ENCODE measurements at regions not wholly inside any gene's neighbourhood (a gene's known extent, or its start where the extent isn't known, plus 50 kb on each side); places are given as distances from the start of the nearest gene placed in this dataset.
A peak's percentile ranks its signal among the peaks of the same experiment; 100 is the strongest.

DNA sequence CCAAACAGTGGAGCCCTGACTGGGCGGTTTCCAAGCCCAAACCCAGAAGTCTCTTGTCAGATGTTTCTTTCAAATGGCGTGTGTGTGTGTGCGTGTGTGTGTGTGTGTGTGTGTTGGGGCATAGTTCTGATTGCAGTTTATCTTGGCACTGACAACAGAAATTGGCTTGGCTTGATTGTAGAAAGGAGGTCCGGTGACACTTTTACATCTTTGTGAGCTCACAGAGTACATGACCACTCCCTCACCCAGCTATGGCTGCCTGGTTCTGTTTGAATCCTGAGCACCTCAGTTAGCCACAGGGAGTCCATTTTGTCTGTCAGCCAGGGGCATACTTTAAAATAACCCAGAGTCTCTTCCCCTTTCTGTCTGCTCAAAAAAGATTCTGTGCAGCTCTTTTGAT lies 276.3 kb downstream of the CD83 start:
- H3K9me3 ChIP-seq (ENCODE audit: control insufficient read depth in 3 of 3, low read length in 3 of 3), result no peaks in the 10 kb centered on the region
- H3K36me3 ChIP-seq (ENCODE audit: control insufficient read depth in 3 of 3, insufficient read depth in 3 of 3, low read length in 3 of 3), result no peaks in the 10 kb centered on the region
- H3K27me3 ChIP-seq (ENCODE audit: control insufficient read depth in 3 of 3, insufficient read depth in 3 of 3, low read length in 3 of 3), result peaks cover 0 to 7% (median 5%) of the 10 kb centered on the region in 3 donors
- no peak overlapping the region for H3K4me3 ChIP-seq (ENCODE audit: low read length in 3 of 3)
- H3K4me1 ChIP-seq (ENCODE audit: control insufficient read depth in 3 of 3, insufficient read depth in 3 of 3, low read length in 3 of 3), result peaks cover 2 to 5% (median 4%) of the 10 kb centered on the region in 3 donors
- H3K9ac ChIP-seq (ENCODE audit: low read depth in 1 of 3, low read length in 3 of 3), result no peak overlapping the region
- H3K27ac ChIP-seq (ENCODE audit: low read depth, low read length), result no peak overlapping the region

- Histone ChIP-seq H3K9ac (ENCODE audit: low read depth in 1 of 3, low read length in 3 of 3) (no peak overlapping the region), H3K36me3 (ENCODE audit: control insufficient read depth in 3 of 3, insufficient read depth in 3 of 3, low read length in 3 of 3) (no peaks in the 10 kb centered on the region), H3K9me3 (ENCODE audit: control insufficient read depth in 3 of 3, low read length in 3 of 3) (no peaks in the 10 kb centered on the region), H3K4me3 (ENCODE audit: low read length in 3 of 3) (no peak overlapping the region), H3K4me1 (ENCODE audit: control insufficient read depth in 3 of 3, insufficient read depth in 3 of 3, low read length in 3 of 3) (peaks cover 5 to 14% (median 13%) of the 10 kb centered on the region in 3 donors), H3K27me3 (ENCODE audit: control insufficient read depth in 3 of 3, insufficient read depth in 3 of 3, low read length in 3 of 3) (peaks cover 0 to 7% (median 5%) of the 10 kb centered on the region in 3 donors), H3K27ac (ENCODE audit: low read depth, low read length) (no peak overlapping the region)
Observed at GRCh38 chr6:14396392-14396791, 278.8 kb downstream of the CD83 start.

DNA sequence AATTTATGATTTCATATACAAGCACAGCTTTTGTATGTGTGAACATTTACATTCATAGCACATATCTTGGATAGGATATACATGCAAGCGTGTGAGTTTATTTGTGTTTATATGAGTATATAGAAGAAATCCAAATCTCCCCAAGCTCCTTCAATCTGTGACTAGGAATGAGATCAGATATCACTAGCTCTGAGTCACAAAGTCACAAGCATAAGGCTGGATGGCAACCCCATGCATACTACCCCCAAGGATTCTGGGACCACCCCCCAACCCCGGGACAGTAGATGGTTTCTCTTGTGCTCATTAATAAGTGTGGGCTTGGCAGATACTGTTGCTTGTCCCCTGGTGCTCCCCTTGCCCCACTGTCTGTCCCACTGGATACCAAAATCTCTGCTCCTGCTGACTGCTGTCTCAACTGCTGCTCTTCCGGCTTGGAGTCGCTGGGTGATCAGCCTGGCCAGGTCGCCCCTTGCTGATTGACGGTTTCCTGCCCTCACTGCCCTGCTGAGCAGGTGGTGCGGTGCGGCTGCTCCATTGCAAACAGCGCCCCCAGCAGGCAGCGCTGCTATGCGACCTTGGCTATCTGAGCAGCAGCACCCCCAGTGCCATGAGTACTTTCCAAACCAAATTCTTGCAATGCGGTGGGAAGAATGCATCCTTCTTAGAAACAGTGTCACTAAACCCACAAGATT lies 279.4 kb downstream of the CD83 start:
- Histone ChIP-seq H3K27ac (ENCODE audit: low read depth, low read length) (no peak overlapping the region), H3K9me3 (ENCODE audit: control insufficient read depth in 3 of 3, low read length in 3 of 3) (no peaks in the 10 kb centered on the region), H3K9ac (ENCODE audit: low read depth in 1 of 3, low read length in 3 of 3) (no peak overlapping the region), H3K27me3 (ENCODE audit: control insufficient read depth in 3 of 3, insufficient read depth in 3 of 3, low read length in 3 of 3) (peaks cover 0 to 7% (median 5%) of the 10 kb centered on the region in 3 donors), H3K4me3 (ENCODE audit: low read length in 3 of 3) (no peak overlapping the region), H3K36me3 (ENCODE audit: control insufficient read depth in 3 of 3, insufficient read depth in 3 of 3, low read length in 3 of 3) (no peaks in the 10 kb centered on the region), H3K4me1 (ENCODE audit: control insufficient read depth in 3 of 3, insufficient read depth in 3 of 3, low read length in 3 of 3) (peaks cover 9 to 18% (median 17%) of the 10 kb centered on the region in 3 donors)

DNA sequence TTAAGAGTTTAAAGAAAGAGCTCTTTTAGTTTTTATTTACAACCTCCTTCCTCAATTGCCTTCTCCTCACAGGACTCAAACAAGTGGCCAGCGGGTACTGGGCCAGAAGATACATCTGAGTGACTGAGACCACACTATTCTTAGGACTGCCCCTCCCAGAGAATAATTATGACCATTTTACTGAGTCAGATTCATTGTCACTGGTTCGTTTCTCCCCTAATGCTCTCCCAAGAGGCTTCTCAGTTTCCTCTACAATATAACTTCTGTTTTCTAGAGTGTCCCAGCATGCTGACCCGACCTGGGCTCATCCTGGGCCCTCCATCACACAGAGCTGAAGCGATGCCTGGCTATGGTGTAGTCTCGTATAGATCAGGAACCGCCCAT lies 279.9 kb downstream of the CD83 start:
- Histone ChIP-seq H3K4me3 (ENCODE audit: low read length in 3 of 3) (no peak overlapping the region), H3K4me1 (ENCODE audit: control insufficient read depth in 3 of 3, insufficient read depth in 3 of 3, low read length in 3 of 3) (peaks cover 9 to 18% (median 17%) of the 10 kb centered on the region in 3 donors), H3K27me3 (ENCODE audit: control insufficient read depth in 3 of 3, insufficient read depth in 3 of 3, low read length in 3 of 3) (peaks cover 0 to 7% (median 5%) of the 10 kb centered on the region in 3 donors), H3K27ac (ENCODE audit: low read depth, low read length) (no peak overlapping the region), H3K36me3 (ENCODE audit: control insufficient read depth in 3 of 3, insufficient read depth in 3 of 3, low read length in 3 of 3) (no peaks in the 10 kb centered on the region), H3K9ac (ENCODE audit: low read depth in 1 of 3, low read length in 3 of 3) (no peak overlapping the region), H3K9me3 (ENCODE audit: control insufficient read depth in 3 of 3, low read length in 3 of 3) (no peaks in the 10 kb centered on the region)

DNA sequence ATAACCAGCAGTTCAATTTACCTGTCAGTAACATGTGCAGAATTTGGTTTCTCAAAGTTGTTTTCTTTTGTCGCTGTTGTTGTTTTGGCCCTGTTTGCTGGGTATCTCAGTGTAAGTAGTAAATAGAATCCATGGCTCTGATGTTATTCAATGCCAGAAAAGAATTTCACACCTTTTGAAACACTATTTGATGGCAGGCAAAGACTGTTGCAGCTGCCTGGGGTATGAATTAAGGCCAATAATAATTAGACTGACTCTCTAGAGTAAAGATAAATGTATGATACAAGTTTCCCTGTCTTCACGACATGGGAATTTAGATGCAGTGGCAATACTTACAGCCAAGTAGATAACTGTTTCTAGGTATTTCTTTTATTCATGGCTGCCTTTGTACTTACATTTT lies 281.4 kb downstream of the CD83 start:
- Histone ChIP-seq H3K9me3 (ENCODE audit: control insufficient read depth in 3 of 3, low read length in 3 of 3) (no peaks in the 10 kb centered on the region), H3K36me3 (ENCODE audit: control insufficient read depth in 3 of 3, insufficient read depth in 3 of 3, low read length in 3 of 3) (no peaks in the 10 kb centered on the region), H3K4me3 (ENCODE audit: low read length in 3 of 3) (no peak overlapping the region), H3K9ac (ENCODE audit: low read depth in 1 of 3, low read length in 3 of 3) (peak overlapping the region in 1 of 3 donors; percentile 24), H3K4me1 (ENCODE audit: control insufficient read depth in 3 of 3, insufficient read depth in 3 of 3, low read length in 3 of 3) (peaks cover 9 to 18% (median 17%) of the 10 kb centered on the region in 3 donors), H3K27ac (ENCODE audit: low read depth, low read length) (no peak overlapping the region), H3K27me3 (ENCODE audit: control insufficient read depth in 3 of 3, insufficient read depth in 3 of 3, low read length in 3 of 3) (peaks cover 0 to 7% (median 5%) of the 10 kb centered on the region in 3 donors)

DNA sequence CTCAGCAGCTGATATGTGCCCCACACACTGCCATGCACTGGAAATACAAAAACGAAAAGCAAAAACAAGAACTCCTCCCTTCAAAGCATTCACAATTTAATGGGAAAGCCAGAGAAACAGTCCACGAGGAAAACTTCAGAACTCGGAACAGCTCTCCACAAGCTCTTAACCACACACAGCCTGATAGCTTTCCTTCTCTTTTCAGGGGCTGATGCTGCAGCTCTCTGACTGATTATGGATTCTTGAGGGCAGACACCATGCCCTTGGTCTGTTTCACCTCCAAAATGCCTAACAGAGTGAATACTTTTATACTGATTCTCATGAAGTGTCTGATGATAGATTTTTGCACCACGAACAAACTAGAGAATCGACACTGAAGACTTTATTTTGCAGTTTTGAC lies 282.1 kb downstream of the CD83 start:
- Histone ChIP-seq H3K27ac (ENCODE audit: low read depth, low read length) (no peak overlapping the region), H3K9ac (ENCODE audit: low read depth in 1 of 3, low read length in 3 of 3) (no peak overlapping the region), H3K4me3 (ENCODE audit: low read length in 3 of 3) (no peak overlapping the region)

GRCh38 chr6:14401246-14401645 lies 283.7 kb downstream of the CD83 start:
- H3K9me3 ChIP-seq (ENCODE audit: control insufficient read depth in 3 of 3, low read length in 3 of 3), result no peaks in the 10 kb centered on the region
- H3K4me3 ChIP-seq (ENCODE audit: low read length in 3 of 3), result no peak overlapping the region
- H3K27me3 ChIP-seq (ENCODE audit: control insufficient read depth in 3 of 3, insufficient read depth in 3 of 3, low read length in 3 of 3), result peaks cover 0 to 7% (median 5%) of the 10 kb centered on the region in 3 donors
- H3K27ac ChIP-seq (ENCODE audit: low read depth, low read length), result no peak overlapping the region
- no peaks in the 10 kb centered on the region for H3K36me3 ChIP-seq (ENCODE audit: control insufficient read depth in 3 of 3, insufficient read depth in 3 of 3, low read length in 3 of 3)
- H3K9ac ChIP-seq (ENCODE audit: low read depth in 1 of 3, low read length in 3 of 3), result no peak overlapping the region
- H3K4me1 ChIP-seq (ENCODE audit: control insufficient read depth in 3 of 3, insufficient read depth in 3 of 3, low read length in 3 of 3), result peaks cover 9 to 18% (median 17%) of the 10 kb centered on the region in 3 donors

More for the DNA sequence above, 282.1 kb downstream of the CD83 start:
- Histone ChIP-seq H3K27me3 (ENCODE audit: control insufficient read depth in 3 of 3, insufficient read depth in 3 of 3, low read length in 3 of 3) (peaks cover 0 to 7% (median 5%) of the 10 kb centered on the region in 3 donors), H3K4me1 (ENCODE audit: control insufficient read depth in 3 of 3, insufficient read depth in 3 of 3, low read length in 3 of 3) (peaks cover 9 to 18% (median 17%) of the 10 kb centered on the region in 3 donors), H3K36me3 (ENCODE audit: control insufficient read depth in 3 of 3, insufficient read depth in 3 of 3, low read length in 3 of 3) (no peaks in the 10 kb centered on the region), H3K9me3 (ENCODE audit: control insufficient read depth in 3 of 3, low read length in 3 of 3) (no peaks in the 10 kb centered on the region)

GRCh38 chr6:14406614-14407331 lies 289.2 kb downstream of the CD83 start:
- no peak overlapping the region for H3K9ac ChIP-seq (ENCODE audit: low read depth in 1 of 3, low read length in 3 of 3)
- no peaks in the 10 kb centered on the region for H3K27me3 ChIP-seq (ENCODE audit: control insufficient read depth in 3 of 3, insufficient read depth in 3 of 3, low read length in 3 of 3)
- no peaks in the 10 kb centered on the region for H3K9me3 ChIP-seq (ENCODE audit: control insufficient read depth in 3 of 3, low read length in 3 of 3)
- peaks cover 0 to 8% (median under 1%) of the 10 kb centered on the region in 3 donors for H3K4me1 ChIP-seq (ENCODE audit: control insufficient read depth in 3 of 3, insufficient read depth in 3 of 3, low read length in 3 of 3)
- no peak overlapping the region for H3K4me3 ChIP-seq (ENCODE audit: low read length in 3 of 3)
- H3K36me3 ChIP-seq (ENCODE audit: control insufficient read depth in 3 of 3, insufficient read depth in 3 of 3, low read length in 3 of 3), result no peaks in the 10 kb centered on the region
- H3K27ac ChIP-seq (ENCODE audit: low read depth, low read length), result no peak overlapping the region

GRCh38 chr6:14408446-14408845 lies 290.9 kb downstream of the CD83 start:
- Histone ChIP-seq H3K9ac (ENCODE audit: low read depth in 1 of 3, low read length in 3 of 3) (no peak overlapping the region), H3K27ac (ENCODE audit: low read depth, low read length) (no peak overlapping the region), H3K4me1 (ENCODE audit: control insufficient read depth in 3 of 3, insufficient read depth in 3 of 3, low read length in 3 of 3) (peaks cover 0 to 8% (median 0%) of the 10 kb centered on the region in 3 donors), H3K27me3 (ENCODE audit: control insufficient read depth in 3 of 3, insufficient read depth in 3 of 3, low read length in 3 of 3) (no peaks in the 10 kb centered on the region), H3K9me3 (ENCODE audit: control insufficient read depth in 3 of 3, low read length in 3 of 3) (no peaks in the 10 kb centered on the region), H3K36me3 (ENCODE audit: control insufficient read depth in 3 of 3, insufficient read depth in 3 of 3, low read length in 3 of 3) (no peaks in the 10 kb centered on the region), H3K4me3 (ENCODE audit: low read length in 3 of 3) (no peak overlapping the region)

- Histone ChIP-seq H3K4me1 (ENCODE audit: control insufficient read depth in 3 of 3, insufficient read depth in 3 of 3, low read length in 3 of 3) (peaks cover 0 to 4% (median 0%) of the 10 kb centered on the region in 3 donors), H3K36me3 (ENCODE audit: control insufficient read depth in 3 of 3, insufficient read depth in 3 of 3, low read length in 3 of 3) (no peaks in the 10 kb centered on the region), H3K9me3 (ENCODE audit: control insufficient read depth in 3 of 3, low read length in 3 of 3) (no peaks in the 10 kb centered on the region), H3K27ac (ENCODE audit: low read depth, low read length) (no peak overlapping the region), H3K4me3 (ENCODE audit: low read length in 3 of 3) (no peak overlapping the region), H3K9ac (ENCODE audit: low read depth in 1 of 3, low read length in 3 of 3) (no peak overlapping the region), H3K27me3 (ENCODE audit: control insufficient read depth in 3 of 3, insufficient read depth in 3 of 3, low read length in 3 of 3) (no peaks in the 10 kb centered on the region)
Observed at GRCh38 chr6:14412026-14412425, 294.5 kb downstream of the CD83 start.
